ENCODE measurements at regions not wholly inside any gene's neighbourhood (a gene's known extent, or its start where the extent isn't known, plus 50 kb on each side); places are given as distances from the start of the nearest gene placed in this dataset.

DNA sequence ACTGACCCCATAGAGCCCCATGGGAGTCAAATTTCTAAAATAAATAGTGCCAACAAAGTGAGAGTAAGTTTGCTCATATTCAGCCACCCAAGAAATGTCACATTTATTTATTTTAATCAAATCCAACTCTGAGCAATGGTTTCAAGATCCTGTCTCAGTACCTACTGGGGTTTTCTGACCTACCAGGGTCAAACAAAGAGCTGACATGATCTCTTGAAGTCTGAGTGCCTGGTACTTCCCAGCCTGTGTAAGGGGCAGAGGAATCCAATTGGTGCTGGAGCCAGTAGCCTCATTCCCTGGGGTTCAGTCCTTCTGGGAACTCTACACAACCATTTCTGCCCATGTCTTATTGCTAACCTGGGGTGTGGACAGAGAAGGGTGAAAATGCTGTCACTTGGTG, 104.6 kb upstream of the SERP2 start:
- TF ChIP-seq YY1 (IDR thresholded peaks at IDR 0.05; ENCODE audit: insufficient read depth, insufficient read length) (no peak), ZNF274 (IDR thresholded peaks at IDR 0.05; ENCODE audit: low read depth, low read length) (no peak), SUZ12 (IDR thresholded peaks at IDR 0.05; ENCODE audit: extremely low read depth, insufficient read depth, insufficient read length) (no peak)
